ENCODE measurements at regions not wholly inside any gene's neighbourhood (a gene's known extent, or its start where the extent isn't known, plus 50 kb on each side); places are given as distances from the start of the nearest gene placed in this dataset.

- H3K4me2 ChIP-seq (ENCODE audit: control insufficient read depth, extremely low read depth, insufficient read depth, low read depth, low read length), result no peak overlapping the region
- H3K27me3 ChIP-seq (ENCODE audit: control insufficient read depth, extremely low read depth, insufficient read depth, low read length), result no peaks in the 10 kb centered on the region
- H3K9me1 ChIP-seq (ENCODE audit: control insufficient read depth, extremely low read depth, insufficient read depth, low read length), result no peaks in the 10 kb centered on the region
- H2AFZ ChIP-seq (ENCODE audit: control insufficient read depth, low read length), result no peak overlapping the region
- H3K36me3 ChIP-seq (ENCODE audit: control insufficient read depth in 2 of 2, extremely low read depth in 1 of 2, insufficient read depth in 2 of 2, low read length in 2 of 2), result no peaks in the 10 kb centered on the region
- no peaks in the 10 kb centered on the region for H3K9me3 ChIP-seq (ENCODE audit: control insufficient read depth, low read depth, low read length)
- no peak overlapping the region for H3K9ac ChIP-seq (ENCODE audit: control insufficient read depth, extremely low read depth, insufficient read depth, low read length)
- DNase-seq (ENCODE audit: low read depth, low spot score) (no peak), FAIRE-seq (no peak)
- TF ChIP-seq EZH2 (IDR thresholded peaks at IDR 0.05; ENCODE audit: low read length), result no peak
- no peak for TF ChIP-seq CTCF (optimal IDR thresholded peaks at IDR 0.05 in 1 of 3, IDR thresholded peaks at IDR 0.05 in 1 of 3, conservative IDR thresholded peaks at IDR 0.05 in 1 of 3; ENCODE audit: extremely low read depth in 1 of 3, insufficient read depth in 2 of 3, low read length in 3 of 3)
- no peak overlapping the region for H3K4me3 ChIP-seq (ENCODE audit: control insufficient read depth in 2 of 3, extremely low read depth in 1 of 3, insufficient read depth in 2 of 3, low read depth in 1 of 3, low read length in 3 of 3)
- H3K4me1 ChIP-seq (ENCODE audit: control insufficient read depth, extremely low read depth, insufficient read depth, low read length), result no peaks in the 10 kb centered on the region
- dilution Hi-C loops (cut with MboI; ENCODE audit: extremely low pct_ligation_motif_present, low sequenced_read_pairs), result no loop called here
- H3K79me2 ChIP-seq (ENCODE audit: control insufficient read depth, insufficient read depth, low read length), result no peaks in the 10 kb centered on the region
- no peak overlapping the region for H3K27ac ChIP-seq (ENCODE audit: control insufficient read depth, insufficient read depth, low read length)
- no peaks in the 10 kb centered on the region for H4K20me1 ChIP-seq (ENCODE audit: control insufficient read depth, extremely low read depth, insufficient read depth, low read length)
Measured at GRCh38 chr4:175431694-175432093, 380.4 kb downstream of the GPM6A start.

GRCh38 chr4:175435381-175435783 is 376.7 kb downstream of the GPM6A start:
- Histone ChIP-seq H3K36me3 (ENCODE audit: control insufficient read depth in 2 of 2, extremely low read depth in 1 of 2, insufficient read depth in 2 of 2, low read length in 2 of 2) (no peaks in the 10 kb centered on the region), H3K4me1 (ENCODE audit: control insufficient read depth, extremely low read depth, insufficient read depth, low read length) (no peaks in the 10 kb centered on the region), H3K9me3 (ENCODE audit: control insufficient read depth, low read depth, low read length) (no peaks in the 10 kb centered on the region), H3K9me1 (ENCODE audit: control insufficient read depth, extremely low read depth, insufficient read depth, low read length) (no peaks in the 10 kb centered on the region), H3K27ac (ENCODE audit: control insufficient read depth, insufficient read depth, low read length) (no peak overlapping the region), H3K27me3 (ENCODE audit: control insufficient read depth, extremely low read depth, insufficient read depth, low read length) (no peaks in the 10 kb centered on the region), H4K20me1 (ENCODE audit: control insufficient read depth, extremely low read depth, insufficient read depth, low read length) (no peaks in the 10 kb centered on the region), H3K4me3 (ENCODE audit: control insufficient read depth in 2 of 3, extremely low read depth in 1 of 3, insufficient read depth in 2 of 3, low read depth in 1 of 3, low read length in 3 of 3) (no peak overlapping the region), H3K79me2 (ENCODE audit: control insufficient read depth, insufficient read depth, low read length) (no peaks in the 10 kb centered on the region), H2AFZ (ENCODE audit: control insufficient read depth, low read length) (no peak overlapping the region), H3K9ac (ENCODE audit: control insufficient read depth, extremely low read depth, insufficient read depth, low read length) (no peak overlapping the region), H3K4me2 (ENCODE audit: control insufficient read depth, extremely low read depth, insufficient read depth, low read depth, low read length) (no peak overlapping the region)
- DNase-seq (ENCODE audit: low read depth, low spot score), result no peak
- no peak for FAIRE-seq
- TF ChIP-seq CTCF (optimal IDR thresholded peaks at IDR 0.05 in 1 of 3, IDR thresholded peaks at IDR 0.05 in 1 of 3, conservative IDR thresholded peaks at IDR 0.05 in 1 of 3; ENCODE audit: extremely low read depth in 1 of 3, insufficient read depth in 2 of 3, low read length in 3 of 3) (no peak), EZH2 (IDR thresholded peaks at IDR 0.05; ENCODE audit: low read length) (no peak)
- dilution Hi-C loops (cut with MboI; ENCODE audit: extremely low pct_ligation_motif_present, low sequenced_read_pairs), result no loop called here

All from keratinocyte (primary cell).